ENCODE measurements at regions not wholly inside any gene's neighbourhood (a gene's known extent, or its start where the extent isn't known, plus 50 kb on each side); places are given as distances from the start of the nearest gene placed in this dataset.

DNA sequence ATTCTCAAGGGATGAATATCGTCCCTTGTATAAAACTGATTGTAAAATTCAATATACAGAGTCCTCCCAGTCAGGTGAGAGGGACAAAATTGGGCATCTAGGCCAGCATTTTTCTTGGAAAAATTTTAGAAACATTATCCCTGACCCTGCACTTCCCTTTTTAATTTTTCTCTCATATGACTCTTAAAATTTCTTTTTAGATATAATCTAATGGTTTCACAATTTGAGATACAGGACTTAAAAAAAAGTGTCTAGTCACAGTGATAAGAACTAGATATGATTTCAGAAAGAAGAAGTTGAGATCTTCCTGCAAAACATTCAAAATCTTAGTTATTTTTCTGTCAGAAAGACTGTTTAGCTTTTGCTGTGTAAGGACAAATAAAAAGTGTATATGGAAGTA, 270.8 kb upstream of the PPFIA2 start:
- no peak for DNase-seq

DNA sequence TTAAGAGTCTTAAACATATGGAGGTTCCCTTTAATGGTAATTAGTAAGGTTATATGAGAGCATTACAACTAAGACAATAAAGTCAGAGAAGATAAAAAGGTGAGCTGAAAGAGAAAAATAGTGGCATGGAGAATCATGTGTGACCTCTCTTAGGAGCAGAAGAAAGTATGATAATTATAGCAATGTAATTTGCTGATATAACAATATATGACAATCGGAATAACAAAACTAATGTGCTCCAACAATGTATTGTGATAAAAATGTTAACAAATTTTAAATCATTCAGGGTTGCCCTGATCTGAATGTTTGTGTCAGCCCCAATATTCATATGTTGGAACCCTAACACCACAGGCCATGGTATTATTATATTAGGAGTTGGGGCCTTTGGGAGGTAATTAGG, 269.6 kb upstream of the PPFIA2 start:
- no peak for DNase-seq

DNA sequence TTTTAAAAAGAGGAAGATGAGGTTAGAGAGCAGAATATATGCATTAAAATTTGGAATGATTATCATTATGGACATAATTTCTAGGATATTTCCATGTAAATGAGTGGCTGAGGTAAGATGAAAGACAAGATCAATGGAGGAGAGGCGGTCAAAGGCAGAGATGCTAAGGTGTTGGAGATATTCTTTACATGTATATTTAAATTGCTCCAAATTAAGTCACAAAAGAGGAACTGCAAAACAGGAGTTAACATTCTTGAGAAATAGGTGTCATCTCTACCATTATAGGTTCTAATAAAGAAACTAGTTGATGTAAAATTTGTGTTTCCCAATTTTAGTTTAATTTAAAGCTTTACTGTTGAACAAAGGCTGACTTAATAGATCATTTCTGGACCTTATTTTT, 268.5 kb upstream of the PPFIA2 start:
- DNase-seq, result no peak

DNA sequence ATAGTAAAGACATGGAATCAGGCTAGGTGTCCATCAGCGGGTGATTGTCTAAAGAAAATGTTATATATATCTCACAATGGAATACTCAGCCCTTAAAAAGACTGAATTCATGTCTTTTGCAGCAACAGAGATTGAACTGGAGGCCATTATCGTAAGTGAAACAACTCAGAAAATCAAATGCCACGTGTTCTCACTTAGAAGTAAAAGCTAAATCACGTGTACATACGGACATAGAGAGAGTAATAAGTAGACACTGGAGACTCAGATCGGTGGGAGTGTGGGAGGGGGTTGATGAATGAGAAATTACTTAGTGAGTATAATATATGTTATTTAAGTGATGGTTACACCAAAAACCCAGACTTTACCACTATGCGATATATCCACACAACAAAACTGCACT, 266.3 kb upstream of the PPFIA2 start:
- DNase-seq, result no peak

DNA sequence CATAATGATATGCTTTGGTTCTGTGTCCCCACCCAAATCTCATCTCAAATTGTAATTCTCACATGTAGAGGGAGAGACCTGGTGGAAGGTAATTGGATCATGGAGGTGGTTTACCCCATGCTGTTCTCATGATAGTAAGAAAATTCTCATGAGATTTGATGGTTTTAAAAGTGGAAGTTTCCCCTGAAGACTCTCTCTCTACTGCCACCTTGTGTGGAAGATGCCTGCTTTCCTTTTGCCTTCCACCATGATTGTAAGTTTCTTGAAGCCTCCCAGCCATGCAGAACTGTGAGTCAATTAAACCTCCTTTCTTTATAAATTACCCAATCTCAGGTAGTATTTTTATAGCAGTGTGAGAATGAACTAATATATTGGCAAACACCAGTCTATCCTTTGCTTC, 260.4 kb upstream of the PPFIA2 start:
- DNase-seq, result no peak

DNA sequence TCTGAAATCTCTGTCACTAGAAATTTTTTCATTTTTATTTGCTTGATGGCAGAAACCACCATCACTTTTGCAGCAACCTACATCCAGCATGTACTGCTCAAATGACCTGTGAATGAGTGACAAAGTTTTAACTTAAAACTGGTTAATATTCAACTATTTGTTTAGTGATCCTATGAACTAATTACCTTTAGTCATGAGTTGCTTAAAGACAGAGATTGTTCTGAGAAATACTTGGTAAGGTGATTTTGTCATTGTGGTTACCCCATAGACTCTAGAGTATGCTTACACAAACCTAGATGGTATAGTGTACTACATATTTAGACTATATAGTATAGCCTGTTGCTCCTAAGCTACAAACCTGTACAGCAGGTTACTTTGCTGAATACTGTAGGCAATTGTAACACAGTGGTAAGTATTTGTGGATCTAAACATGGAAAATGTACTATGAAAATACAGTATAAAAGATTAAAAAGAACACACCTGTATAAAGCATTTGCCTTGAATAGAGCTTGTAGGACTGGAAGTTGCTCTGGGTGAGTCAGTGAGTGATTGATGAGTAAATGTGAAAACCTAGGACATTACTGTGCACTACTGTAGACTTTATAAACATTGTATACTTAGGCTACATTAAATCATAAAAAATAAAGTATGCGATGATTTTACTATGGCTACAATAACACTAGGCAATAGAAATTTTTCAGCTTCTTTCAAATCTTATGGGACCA, 256.6 kb upstream of the PPFIA2 start:
- DNase-seq, result no peak

DNA sequence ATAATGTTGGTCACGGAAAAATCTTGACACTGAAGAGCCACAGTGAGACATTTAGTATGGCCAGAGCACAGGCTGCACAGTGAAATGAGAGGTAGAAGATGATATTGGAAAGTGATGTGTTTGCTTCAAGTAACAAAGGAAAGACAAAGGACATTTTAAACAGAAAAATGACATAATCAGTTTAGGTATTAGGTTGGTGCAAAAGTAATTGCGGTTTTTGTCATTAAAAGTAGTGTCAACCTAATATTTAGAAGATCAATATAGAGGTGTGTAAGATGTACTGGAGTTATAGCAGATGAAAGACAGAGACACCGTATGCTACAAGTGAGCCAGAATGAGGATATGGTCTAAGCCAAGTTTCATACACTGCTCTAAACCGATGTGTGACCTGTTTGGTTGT, 253.0 kb upstream of the PPFIA2 start:
- DNase-seq, result no peak

DNA sequence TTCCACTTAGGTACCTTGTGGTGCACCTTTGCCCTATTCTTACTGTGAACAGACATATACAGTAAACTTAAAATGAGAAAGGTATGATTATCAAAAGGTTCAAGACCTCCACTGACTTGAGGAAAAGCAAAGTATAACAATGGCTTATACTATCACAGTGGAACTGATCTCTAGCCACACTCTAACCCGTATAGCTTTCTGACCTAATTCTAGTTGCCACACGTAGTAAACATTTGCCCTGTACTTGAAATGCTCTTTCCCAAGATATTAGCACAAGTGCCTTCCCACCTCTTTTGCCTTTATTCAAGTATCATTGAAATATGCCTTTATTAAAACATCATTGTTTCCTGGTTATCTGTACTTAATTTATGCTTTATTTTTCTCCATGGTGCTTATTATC, 250.4 kb upstream of the PPFIA2 start:
- no peak for DNase-seq

DNA sequence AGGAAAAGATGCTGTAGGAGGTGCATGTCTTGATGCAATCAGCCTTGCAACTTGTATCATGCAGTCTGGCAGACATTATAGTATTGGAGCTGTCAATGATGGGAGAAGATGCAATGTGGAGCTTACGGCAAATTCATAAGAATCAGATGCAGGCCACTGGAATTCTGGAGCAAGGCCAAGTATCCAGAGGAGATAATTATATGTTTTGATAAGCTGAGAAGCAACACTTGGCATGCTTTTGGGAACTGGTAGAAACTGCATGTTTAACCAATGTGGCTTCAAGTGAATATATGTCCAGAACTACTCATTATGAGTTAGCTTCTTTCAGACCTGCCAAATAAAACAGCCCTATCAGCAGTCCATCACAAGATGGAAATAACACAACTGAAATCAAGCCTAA, 249.1 kb upstream of the PPFIA2 start:
- no peak for DNase-seq

DNA sequence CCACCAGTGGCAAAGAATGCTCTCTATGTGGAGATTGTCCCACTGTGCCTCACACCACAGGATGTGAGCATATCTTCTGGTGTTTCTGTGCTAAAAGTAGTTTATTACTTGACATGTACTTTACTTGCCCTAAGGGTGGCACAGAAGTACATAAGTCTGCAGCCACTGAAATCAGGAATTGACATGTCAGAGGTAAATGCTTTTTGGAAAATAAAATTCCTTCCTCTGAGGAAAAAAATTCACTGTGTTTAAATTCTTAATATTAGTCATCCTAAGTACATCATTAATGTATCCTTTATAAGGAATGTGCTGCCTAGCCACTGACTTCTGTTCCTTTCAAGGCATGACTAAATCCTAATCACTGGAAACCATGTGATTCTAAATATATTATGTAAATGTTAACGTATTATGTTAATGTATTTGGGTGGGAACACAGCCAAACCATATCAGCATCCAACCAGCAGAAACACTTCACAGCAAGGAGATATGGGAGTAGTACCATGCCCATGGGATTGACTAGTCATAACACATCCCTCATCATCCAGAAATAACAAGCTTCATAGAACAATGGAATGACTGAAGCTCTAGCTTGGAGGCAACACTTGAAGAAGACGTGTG, 239.7 kb upstream of the PPFIA2 start:
- no peak for DNase-seq

DNA sequence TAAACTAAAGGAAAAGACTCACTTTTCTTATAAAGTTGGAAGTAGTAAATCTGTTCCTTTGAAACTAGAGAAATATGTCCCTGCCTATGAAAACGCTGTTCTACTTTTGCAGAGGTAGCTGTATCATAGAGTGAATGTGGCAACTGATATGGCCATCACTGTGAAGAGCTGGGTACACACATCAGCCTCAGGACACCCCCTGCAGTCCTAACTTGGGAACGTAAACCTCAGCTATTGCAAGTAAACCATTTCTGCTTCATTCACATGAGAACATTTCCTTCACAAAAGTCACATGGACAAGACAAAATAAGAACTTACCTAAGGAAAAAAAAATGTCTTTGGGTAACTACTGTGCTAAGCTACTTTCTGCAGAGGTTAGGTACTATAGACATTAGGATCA, 233.3 kb upstream of the PPFIA2 start:
- no peak for DNase-seq

DNA sequence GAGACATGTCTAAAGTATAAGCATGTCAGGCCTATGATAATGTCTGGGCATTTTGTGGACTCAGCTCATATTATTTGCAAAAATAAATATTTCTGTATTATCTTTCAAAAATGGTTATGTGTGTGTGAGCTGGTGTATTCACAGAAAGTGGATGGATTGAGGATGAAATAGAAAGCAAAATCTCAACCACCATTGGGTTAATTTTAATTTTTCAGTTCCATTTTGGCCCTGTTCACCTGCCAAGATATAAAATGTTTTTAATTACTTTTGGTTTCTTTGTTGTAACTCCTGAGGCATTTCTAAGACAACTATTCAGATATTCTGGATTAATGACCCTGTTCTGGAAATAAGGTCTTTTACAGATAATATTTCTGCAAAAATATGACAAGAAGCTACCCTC, 232.7 kb upstream of the PPFIA2 start:
- DNase-seq, result no peak

DNA sequence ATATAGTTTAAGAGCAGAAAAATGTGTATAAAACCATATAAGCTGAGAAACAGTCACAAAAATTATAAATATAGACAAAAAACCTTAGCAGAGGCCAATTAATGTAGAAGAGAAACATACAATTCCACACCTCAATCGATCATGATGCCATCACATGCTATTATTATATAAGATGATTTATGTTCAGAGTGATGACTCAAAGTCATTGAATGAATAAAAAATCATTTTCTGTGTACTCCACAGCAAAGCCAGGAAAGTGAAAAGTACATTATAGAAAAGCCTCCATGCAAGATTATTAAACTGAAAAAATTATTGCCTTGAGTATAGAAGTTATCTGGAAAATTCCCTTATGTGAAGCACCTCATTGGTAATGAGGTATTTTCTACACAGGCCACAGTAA, 229.2 kb upstream of the PPFIA2 start:
- no peak for DNase-seq

DNA sequence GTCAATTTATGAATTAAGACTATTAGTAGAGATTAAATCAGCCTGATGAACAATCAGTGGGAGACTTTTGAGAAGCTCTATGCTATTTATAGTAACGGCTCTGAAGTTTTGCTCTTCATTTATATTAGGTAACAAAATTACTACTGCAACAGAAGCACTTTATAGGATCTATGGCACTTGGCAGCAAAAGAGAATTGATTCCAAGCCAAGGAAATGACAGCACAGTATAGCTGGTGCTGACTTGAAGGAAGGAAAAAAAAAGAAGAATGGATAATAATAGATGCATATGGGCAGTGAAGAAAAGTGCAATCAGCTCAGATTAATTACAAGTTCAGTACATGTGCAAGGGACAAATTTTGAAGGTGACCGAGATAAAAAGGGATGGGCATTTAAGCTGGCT, 228.2 kb upstream of the PPFIA2 start:
- no peak for DNase-seq

DNA sequence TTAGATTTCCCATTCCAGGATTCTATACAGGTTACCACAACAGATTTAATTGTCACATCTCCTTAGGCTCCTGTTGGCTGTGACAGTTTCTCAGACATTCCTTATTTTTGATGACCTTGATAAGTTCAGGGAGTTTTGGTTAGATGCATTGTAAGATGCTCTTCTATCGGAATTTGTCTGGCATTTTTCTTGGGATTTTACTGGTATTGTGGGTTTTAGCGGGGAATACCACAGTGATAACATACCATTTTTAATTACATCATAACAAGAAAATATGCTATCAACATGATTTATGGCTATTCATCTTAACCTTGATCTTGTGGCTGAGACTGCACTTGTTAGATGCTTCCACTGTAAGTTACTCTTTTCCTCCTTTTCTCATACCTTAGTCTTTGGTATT, 217.5 kb upstream of the PPFIA2 start:
- DNase-seq, result no peak

DNA sequence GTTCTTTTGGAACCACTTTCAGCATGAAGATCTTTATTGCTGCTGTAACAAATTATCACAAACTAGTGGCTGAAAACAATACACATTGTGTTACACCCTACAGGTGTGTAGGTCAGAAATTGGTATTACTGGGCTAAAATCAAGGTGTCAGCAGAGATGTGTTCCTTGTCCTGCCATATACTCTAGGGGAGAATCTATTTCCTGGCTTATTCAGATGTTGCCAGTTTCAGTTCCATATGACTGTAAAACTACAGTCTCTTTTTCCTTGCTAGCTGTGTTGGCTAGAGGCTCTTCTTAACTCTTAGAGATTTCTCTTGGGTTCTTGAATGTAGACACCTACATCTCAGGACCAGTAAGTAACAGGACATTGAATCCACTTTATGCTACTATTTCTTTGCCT, 215.6 kb upstream of the PPFIA2 start:
- no peak for DNase-seq

DNA sequence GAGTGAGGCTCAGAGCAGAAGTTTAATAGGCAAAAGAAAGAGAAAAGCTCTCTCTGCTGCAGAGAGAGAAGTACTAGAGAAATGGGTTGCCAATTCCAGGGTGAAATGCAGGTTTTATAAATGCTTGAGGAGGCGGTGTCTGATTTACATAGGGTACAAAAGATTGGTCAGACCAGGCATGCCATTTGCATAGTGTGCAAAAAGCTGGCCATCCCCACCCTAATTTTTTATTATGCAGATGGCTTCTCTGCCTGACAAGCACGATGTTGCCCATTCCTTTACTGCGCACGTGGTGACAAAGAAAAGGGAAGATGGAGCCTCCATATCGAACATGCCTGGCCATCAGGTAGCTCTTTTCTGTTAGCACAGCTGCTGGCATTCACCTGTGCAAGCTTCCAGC, 209.3 kb upstream of the PPFIA2 start:
- no peak for DNase-seq

DNA sequence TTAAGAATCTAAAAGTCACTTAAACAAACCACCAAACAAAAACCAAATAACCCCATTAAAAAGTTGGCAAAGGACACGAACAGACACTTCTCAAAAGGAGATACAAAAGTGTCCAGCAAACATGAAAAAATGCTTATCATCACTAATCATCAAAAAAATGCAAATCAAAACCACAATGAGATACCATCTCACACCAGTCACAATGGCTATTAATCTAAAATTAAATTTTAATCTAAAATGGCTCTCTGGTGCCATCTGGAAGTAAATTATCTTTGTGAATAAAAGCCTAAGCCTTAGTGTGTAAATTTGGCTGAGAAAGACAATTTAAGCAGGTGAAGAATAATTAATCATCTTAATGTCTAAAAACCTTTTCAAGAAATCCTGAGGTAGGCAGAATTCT, 204.5 kb upstream of the PPFIA2 start:
- no peak for DNase-seq

DNA sequence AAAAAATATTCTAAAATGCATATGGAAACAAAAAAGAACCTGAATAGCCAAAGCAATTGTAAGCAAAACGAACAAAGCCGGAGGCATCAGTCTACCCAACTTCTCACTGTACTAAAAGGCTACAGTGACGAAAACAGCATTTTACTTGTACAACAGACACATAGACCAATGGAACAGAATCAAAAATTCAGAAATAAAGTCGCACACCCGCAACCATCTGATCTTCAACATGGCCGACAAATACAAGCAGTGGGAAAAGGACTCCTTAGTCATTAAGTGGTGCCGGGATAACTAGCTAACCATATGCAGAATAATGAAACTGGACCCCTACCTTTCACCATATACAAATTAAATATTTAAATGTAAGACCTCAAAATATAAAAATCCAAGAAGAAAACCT, 203.9 kb upstream of the PPFIA2 start:
- no peak for DNase-seq

DNA sequence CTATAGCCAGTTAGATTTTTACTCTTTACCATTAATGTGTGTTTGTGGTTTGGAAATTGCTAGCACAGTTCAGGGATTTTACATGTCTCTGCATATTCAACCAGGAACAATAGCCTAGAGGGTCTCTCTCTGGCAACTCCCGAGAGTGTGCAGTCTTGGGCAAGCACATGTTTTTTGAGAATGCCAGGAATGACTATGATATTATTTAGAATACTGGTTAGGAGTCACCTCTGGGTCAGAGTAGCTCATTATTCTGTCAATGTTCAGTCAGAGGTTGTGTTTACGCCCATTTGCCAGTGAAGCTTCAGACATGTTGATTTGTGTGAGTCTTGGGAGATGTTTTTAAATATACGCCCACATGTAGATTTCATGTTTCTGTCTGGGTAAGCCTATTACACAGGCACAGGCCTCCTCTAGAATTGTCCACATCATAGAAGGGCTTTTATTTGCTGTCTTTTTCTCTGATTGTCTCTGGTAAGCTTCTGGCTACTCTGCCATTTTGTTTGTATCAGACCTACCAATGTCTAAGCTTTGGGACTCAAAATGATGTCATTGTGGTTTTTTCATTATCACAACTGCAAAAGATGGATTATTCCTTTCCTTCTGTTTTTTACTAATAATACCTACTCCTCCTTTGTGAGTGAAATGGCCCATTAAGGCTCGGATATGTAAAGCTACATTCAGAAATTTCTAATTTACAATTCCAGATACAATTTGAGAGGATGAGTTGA, 203.1 kb upstream of the PPFIA2 start:
- no peak for DNase-seq

DNA sequence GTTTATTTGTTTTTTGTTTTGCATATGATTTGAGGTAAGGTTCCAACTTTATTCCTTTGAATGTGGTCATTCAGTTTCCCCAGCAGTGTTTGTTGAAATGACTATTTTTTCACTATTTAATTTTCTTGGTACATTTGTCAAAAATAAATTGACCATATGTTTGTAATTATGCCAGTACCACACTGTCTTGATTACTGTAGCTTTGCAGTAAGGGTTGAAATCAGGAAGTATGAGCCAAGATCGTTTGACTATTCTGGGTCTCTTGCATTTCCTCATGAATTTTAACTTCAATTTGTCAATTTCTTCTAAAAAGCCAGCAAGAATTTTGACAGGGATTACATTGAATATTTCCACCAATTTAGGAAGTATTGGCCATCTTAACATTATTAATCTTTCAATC, 199.3 kb upstream of the PPFIA2 start:
- no peak for DNase-seq

DNA sequence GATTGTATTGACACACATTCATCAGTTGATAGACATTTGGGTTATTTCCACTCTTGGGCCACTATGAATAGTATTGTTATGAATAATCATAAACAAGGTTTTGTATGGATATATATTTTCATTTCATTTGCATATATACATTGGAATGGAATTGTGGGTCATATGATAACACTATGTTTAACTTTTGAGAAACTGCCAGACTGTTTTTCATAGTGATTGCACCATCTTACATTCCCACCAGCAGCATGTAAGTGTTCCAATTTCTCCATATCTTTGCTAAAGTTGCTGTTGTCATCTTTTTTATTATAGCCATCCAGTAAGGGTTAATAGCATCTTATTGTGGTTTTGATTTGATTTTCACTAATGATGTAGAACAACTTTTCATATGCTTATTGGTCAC, 198.5 kb upstream of the PPFIA2 start:
- no peak for DNase-seq

DNA sequence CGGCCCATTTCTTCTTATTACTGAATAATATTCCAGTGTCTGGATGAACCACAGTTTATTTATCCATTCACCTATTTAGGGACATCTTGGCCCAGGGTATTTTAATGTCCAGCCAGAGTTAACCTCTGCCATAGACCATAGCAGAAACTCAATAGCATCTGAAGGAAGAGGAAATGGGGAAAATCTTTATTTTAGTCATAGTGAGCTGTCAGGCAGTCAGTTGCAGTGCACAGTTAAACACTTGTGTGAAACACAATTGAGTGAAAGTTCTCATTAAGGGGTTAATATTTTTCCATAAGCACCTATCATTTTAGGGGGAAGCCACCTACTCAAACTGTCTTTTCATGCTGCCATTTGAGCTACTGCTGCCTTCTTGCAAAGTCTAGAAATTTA, 197.3 kb upstream of the PPFIA2 start:
- DNase-seq, result no peak

DNA sequence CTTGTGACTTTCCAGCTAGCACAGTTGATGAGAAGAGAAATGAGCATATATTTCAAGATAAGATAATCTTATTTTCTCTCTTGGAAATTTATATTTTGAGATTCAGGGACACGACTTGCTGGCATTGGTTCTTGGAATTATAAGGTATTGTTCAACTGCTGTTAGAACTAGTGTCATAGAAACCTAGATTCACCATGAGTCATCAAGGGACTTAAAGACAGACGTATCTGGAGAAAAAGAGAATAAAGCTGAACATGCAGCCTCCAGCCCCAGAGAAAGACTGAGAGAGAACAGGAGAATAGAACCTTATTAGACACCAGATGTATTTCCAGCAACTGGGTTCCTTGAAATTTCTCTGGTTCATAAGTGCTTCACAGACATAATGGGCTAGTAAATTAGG, 194.4 kb upstream of the PPFIA2 start:
- DNase-seq, result no peak

DNA sequence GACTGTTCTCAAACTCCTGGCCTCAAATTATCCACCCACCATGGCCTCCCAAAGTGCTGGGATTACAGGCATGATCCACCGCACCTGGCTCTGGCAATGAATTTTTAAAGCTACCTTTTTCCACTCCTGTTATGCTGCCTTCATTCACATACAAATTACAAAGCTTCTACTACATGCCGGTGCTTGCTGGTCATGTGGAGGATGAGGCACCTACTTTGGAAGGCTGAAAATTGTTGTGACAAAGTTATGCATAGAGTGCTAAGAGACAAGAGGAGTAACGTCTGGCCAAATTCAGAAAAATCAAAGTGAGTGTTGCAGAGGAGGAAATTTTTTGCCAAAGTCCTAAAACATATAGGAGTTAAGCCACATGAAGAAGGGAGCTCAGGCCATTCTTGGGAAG, 191.7 kb upstream of the PPFIA2 start:
- no peak for DNase-seq
